Colonic mucosa (tissue), 4 donors: ENCODE measurements at regions not wholly inside any gene's neighbourhood (a gene's known extent, or its start where the extent isn't known, plus 50 kb on each side); places are given as distances from the start of the nearest gene placed in this dataset.

Experiments
- DNase-seq: peaks from one replicate; pipeline ENCODE4 v3.0.0-alpha.2; 2020
- H3K27ac ChIP-seq: fragments of 200-600 bp; one replicate; pipeline ENCODE4 v1.8.0; 2021
- H3K27me3 ChIP-seq: fragments of 200-600 bp; one replicate; pipeline ENCODE4 v1.8.0; 2021
- H3K36me3 ChIP-seq: fragments of 200-600 bp; one replicate; pipeline ENCODE4 v1.8.0; 2021
- H3K4me1 ChIP-seq: fragments of 200-600 bp; one replicate; pipeline ENCODE4 v1.8.0; 2021; ENCODE audit warnings: mild to moderate bottlenecking
- H3K4me3 ChIP-seq: fragments of 200-600 bp; one replicate; pipeline ENCODE4 v1.8.0; 2021
- H3K9ac ChIP-seq, 2 donors: one replicate each; pipeline ENCODE4 v1.7.0; 2013; ENCODE audit warnings: control low read depth in 2 of 2, low read depth in 2 of 2, low read length in 2 of 2
- H3K9me3 ChIP-seq: fragments of 200-600 bp; one replicate; pipeline ENCODE4 v1.8.0; 2021
- CTCF ChIP-seq: fragments of 200-600 bp; IDR thresholded peaks from one replicate; pipeline ENCODE4 v1.8.0; 2022; ENCODE audit warnings: antibody characterized with exemption, mild to moderate bottlenecking
- intact Hi-C: fragments of 100-400 bp; cut with DNase I; formaldehyde crosslinking; loops from one replicate; pipeline ENCODE4 v1.14.1; 2022
- donor health status: healthy.
- donor health status: DM: no; HTN: no; CAD: no.
- donor health status: DM: no; HTN: no; CAD: no.

- H3K4me3 ChIP-seq = no peak overlapping the region
Observed at GRCh38 chr2:106970471-106971261, 84.7 kb upstream of the ST6GAL2 start.

GRCh38 chr2:106972782-106973181, 86.8 kb upstream of the ST6GAL2 start:
- no peak overlapping the region for H3K4me3 ChIP-seq
- no peak overlapping the region for H3K27ac ChIP-seq
- no peak for TF ChIP-seq CTCF
- no peak overlapping the region for H3K9ac ChIP-seq
- DNase-seq = no peak
- H3K36me3 ChIP-seq = no peaks in the 10 kb centered on the region
- no peaks in the 10 kb centered on the region for H3K9me3 ChIP-seq
- intact Hi-C loops = no loop called here
- no peaks in the 10 kb centered on the region for H3K27me3 ChIP-seq
- no peaks in the 10 kb centered on the region for H3K4me1 ChIP-seq

More at GRCh38 chr2:106970471-106971261, 84.7 kb upstream of the ST6GAL2 start:
- no peaks in the 10 kb centered on the region for H3K4me1 ChIP-seq
- H3K27me3 ChIP-seq = no peaks in the 10 kb centered on the region
- no peak overlapping the region for H3K27ac ChIP-seq
- intact Hi-C loops = no loop called here
- no peak overlapping the region for H3K9ac ChIP-seq
- no peaks in the 10 kb centered on the region for H3K36me3 ChIP-seq
- no peak for DNase-seq
- no peak for TF ChIP-seq CTCF
- H3K9me3 ChIP-seq = no peaks in the 10 kb centered on the region

DNA sequence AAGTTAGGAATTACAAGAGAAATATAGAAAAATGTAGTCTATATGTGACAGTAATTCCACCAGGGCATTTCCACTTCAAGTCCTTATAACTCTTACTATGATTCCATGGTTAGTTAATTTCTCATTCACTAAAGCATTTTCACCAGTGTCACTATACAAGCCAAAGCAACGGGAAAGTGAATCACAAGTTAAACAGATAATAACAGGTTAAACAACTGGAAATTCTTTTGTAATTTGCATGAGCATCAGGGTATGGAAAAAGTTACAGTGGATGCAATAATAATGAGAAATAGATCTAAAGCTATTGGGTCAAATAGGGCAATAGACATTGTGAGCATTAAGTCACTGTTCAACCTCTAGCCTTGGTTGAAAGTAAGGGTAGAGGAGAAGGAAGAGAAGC, 88.9 kb upstream of the ST6GAL2 start:
- no peaks in the 10 kb centered on the region for H3K9me3 ChIP-seq
- no peak overlapping the region for H3K4me3 ChIP-seq
- no peaks in the 10 kb centered on the region for H3K36me3 ChIP-seq
- no peak overlapping the region for H3K9ac ChIP-seq
- H3K27ac ChIP-seq = no peak overlapping the region
- TF ChIP-seq CTCF = no peak
- H3K4me1 ChIP-seq = no peaks in the 10 kb centered on the region
- DNase-seq = no peak
- no peaks in the 10 kb centered on the region for H3K27me3 ChIP-seq
- intact Hi-C loops = no loop called here

GRCh38 chr2:106975641-106976040, 89.7 kb upstream of the ST6GAL2 start:
- no peak overlapping the region for H3K27ac ChIP-seq
- no peak for TF ChIP-seq CTCF
- no peak overlapping the region for H3K4me3 ChIP-seq
- no peak for DNase-seq
- no peak overlapping the region for H3K9ac ChIP-seq
- no peaks in the 10 kb centered on the region for H3K9me3 ChIP-seq
- no peaks in the 10 kb centered on the region for H3K4me1 ChIP-seq
- intact Hi-C loops = no loop called here
- no peaks in the 10 kb centered on the region for H3K36me3 ChIP-seq
- H3K27me3 ChIP-seq = no peaks in the 10 kb centered on the region

DNA sequence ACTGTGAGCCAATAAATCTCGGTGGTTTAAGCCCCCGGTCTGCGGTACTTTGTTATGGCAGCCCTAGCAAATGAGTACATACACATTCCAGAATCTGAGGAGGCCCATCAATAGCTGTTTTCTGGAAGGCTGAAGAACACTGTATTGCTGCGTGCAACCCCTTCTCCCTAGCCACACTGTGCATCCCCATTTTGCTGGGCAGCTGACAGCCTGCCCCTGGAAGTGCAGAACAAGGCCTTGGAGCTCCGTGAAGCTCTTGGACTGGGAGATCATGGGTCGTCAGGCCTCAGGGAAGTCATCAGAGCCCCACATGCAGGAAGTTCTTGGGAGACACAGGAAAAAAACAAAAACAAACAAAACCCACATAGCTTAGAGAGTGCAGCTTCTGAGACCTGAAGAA, 90.6 kb upstream of the ST6GAL2 start:
- H3K9ac ChIP-seq = no peak overlapping the region
- no peaks in the 10 kb centered on the region for H3K9me3 ChIP-seq
- intact Hi-C loops = no loop called here
- no peak for TF ChIP-seq CTCF
- H3K27me3 ChIP-seq = no peaks in the 10 kb centered on the region
- no peak for DNase-seq
- H3K27ac ChIP-seq = no peak overlapping the region
- no peaks in the 10 kb centered on the region for H3K4me1 ChIP-seq
- no peak overlapping the region for H3K4me3 ChIP-seq
- H3K36me3 ChIP-seq = no peaks in the 10 kb centered on the region
